Activated effector memory CD4-positive, alpha-beta T cell treated with Interleukin-2 at 50 U/mL for 16 hours (primary cell): ENCODE measurements at regions not wholly inside any gene's neighbourhood (a gene's known extent, or its start where the extent isn't known, plus 50 kb on each side); places are given as distances from the start of the nearest gene placed in this dataset.
"Not testable (repeated sequence)": the region's sequence is repeated elsewhere in the genome, so short reads cannot be mapped to it uniquely, and the experiment has no call there.

Experiments
- DNase-seq: peaks from one replicate; pipeline ENCODE4 v3.0.0-alpha.2; 2020

DNA sequence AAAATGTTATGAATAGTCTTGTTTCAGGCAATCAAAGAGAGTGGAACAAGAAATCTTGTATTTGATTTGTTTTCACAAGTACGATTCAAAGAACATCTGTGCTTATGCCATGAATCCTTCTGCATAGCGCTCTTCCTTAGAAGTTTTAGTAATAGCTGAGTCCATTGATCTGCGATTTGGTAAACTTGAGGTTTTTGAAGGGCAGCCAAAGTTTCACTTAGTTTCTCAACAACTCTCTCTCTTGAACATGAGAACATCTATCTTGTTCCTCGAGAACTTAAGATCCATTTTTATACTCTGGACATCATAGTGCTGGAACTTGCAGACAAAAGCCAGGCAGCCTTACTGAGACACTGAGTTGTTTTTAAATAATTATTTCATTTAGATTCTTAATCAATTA, 96.2 kb upstream of the USP15 start:
- DNase-seq: no peak

DNA sequence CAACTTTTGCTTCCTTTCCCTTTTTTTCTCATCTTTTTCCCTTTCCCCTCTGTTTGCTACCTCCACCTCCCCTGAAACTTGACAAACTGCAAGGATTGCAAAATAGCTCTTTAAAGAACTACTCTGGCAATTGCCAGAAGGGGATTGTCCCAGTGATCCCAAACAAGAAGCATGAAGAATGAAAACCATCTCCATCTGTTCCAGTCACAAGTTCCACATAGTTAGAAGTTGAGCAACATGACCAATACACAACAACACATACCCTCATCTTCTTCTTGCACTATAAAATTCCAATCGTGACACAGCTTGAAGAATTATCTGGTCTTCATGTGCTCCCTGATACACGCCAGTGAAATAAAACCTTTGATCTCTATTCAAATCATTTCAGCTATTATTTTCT, 93.7 kb upstream of the USP15 start:
- DNase-seq: no peak

DNA sequence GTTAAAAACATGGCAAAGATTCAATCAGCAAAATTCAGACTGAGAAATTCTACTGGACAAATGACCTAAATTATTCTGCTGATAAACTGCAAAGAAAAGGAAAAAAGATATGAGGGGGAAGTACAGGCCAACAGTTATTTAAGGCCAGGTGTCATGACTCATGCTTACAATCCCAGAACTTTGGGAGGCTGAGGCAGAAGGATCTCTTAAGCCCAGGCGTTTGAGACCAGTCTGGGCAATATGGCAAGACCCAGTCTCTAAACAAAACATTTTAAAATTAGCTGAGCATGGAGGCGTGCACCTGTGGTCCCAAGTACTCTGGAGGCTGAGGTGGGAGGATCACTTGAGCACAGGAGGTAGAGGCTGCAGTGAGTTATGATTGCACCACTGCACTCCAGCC, 91.8 kb upstream of the USP15 start:
- no peak for DNase-seq

DNA sequence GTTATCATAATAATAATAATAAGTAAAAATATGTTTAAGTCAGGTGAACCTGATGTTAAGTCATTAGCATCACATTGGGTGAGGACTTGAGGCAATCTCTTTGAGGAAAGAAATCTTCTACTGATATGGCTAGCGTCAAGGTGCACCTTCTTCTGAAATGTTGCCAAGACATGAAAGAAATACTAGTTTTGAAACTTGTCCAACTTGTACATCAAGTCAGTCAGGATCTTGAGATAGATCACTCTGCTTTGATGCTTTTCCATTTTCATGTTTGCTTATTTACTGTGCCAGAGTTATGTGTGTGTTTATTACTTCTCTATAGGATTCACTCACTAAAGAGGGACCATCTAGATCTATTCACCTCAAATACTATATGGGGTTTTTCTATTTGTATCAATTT, 90.0 kb upstream of the USP15 start:
- no peak for DNase-seq

DNA sequence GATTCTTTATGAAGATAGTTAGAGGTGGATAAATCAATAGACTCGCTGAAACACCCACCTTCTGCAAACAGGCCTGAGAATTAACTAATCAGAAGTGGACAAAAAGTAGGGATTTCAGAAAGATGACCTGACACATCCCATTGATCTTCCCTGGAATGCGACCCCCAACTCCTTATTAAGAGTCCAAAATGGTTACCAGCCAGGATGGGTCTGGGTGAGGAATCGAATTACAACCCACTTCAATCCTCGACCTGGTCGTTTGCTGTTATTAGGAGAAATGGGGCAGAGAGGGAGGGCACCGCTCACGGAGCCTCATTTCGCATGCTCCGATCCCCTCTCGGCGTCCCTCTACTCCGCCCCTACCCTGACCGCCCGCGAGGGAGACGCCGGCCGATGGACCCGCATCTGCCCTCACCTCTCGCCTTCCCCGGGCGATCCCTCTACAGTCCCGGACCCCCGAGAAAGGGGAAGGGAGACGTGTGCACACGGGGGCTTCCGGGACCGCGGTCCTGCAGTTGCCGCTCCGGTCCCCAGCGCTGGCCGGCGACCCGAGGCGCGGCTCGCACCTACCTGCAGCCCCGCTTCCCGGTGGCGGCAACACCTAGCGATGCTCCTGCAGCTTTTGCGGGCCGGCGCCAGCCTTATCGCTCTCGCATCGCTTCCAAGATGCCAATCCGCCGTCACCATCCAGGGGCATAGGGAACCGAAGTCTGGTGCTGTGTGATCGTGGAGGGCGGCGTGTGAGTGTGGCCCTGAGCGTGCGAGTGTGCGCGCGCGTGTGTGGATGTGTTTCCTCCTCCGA, 69.3 kb upstream of the USP15 start:
- no peak for DNase-seq

DNA sequence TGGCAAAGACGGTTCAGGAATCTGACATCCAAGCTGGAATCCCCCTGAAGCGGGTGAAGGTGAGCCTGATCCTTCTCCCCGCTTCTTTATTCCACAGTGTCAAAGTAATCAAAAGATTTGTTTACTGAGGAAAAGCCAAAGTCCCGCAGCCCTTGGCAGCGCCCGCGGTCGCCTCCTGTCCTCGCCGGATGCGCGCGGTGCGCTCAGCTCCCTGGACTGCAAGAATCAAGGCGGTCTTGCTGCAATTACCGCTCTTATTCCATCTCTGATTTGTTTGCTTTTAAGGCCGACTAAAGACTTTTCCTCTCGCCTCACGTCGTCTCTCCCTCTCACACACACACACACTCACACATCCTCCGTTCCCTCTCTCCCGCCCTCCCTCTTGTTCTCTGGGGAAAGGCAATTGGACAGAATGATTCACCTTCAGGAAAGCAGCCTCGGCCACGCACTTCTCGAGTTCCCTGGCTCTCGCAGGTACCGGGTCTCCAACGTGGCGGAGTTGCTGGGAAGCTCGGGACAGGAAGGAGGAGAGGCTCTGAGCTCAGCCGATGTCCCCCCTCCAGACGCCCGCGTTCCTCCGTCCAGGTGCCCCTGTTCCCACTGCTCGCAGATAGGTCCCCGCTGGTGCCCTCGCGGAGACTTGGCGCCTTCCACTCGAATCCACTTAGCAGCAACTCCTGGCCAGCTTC, 68.6 kb upstream of the USP15 start:
- DNase-seq: peak; percentile 2

DNA sequence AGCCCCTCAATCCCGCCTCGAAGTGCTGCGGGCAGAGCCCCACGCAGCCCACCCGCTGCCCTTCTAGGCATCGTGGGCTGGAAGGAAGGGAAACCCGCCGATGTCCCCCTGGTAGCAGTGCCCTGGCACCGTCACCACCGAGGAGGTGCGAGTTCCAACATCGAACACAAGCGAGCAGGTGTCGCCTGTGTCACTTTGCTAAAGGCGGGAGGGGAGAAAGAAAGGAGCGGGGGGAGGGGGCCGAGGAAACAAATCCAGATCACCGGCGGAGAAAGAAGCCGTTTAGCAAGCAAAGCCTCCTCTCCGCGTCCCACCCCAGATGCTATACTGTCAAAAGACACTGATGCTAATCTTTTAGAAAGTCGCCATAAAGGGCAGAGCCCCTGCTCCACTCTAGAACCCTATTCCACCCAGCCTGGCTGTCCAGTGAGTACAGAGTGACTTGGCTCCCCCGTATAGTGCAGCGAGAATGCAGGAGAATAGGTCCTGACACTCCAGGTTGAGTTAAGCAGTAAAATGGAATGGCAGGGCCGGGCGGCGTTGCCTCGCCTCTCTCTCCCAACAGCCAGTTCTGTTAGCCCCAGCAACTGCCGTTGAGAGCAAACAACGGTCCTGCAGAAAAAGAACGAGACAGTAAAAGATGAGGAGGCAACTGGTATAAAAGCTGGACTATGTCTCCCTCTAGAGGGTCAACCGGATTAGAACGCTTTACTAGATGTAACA, 67.9 kb upstream of the USP15 start:
- peak; percentile 18 for DNase-seq

DNA sequence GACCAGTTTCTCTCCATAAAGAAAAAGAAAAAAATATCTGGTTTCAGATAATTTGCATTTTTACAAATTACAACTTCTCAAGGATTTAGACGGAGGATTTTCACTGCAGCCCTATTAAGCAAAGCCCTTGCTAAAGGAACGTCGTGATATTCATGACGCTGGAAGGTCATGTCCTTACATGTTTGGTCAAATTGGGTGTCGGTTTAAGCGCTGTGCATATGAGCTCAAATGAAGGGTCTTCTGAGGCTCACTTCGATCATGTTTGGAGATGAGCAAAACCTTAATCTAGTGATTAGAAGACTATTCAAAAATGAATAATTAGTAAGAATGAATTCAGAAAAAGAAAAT, 67.3 kb upstream of the USP15 start:
- DNase-seq: no peak

DNA sequence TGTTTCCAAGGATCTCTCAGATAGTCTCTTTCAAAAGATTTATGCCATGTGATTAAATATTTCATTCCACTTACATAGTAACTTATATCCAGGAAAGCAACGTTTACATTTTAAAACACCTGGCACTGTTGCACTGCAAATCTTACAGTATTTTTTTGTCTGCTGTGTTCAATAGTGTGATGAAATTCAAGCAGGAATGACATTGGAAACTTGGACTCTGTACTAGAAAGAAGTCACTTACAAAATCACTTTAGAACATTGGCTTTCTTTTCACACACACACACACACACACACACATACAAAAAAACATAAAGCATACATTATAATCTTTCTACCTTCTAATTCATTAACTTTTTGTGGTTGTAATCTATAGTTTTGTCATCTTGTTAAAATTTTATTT, 66.2 kb upstream of the USP15 start:
- DNase-seq: no peak

DNA sequence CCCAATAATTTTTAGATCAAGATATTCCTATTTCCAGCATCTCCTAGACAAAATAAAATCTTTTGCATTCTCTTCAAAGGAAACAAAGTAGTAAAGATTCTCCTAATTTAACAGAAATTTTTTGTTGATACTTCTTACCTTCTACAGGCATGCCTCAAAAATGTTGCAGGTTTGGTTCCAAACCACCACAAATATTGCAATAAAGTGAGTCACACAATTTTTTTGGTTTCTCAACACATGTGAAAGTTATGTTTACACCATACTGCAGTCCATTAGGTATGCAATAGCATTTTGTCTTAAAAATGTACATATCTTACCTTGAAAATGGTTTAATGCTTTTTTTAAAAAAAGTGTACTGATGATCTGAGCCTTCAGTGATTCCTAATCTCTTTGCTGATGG, 65.6 kb upstream of the USP15 start:
- DNase-seq: no peak

DNA sequence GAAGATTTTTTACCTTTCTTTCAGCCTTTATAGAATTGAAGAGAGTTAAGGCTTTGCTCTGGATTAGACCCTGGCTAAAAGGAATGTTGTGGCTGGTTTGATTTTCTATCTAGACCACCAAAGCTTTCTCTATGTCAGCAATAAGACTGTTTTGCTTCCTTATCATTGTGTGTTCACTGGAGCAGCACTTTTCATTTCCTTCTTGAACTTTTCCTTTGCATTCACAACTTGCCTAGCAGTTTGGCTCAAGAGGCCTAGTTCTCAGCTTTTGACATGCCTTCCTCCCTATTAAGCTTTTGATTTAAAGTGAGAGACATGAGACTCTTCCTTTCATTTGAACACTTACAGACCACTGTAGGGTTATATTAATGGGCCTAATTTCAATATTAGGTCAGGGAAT, 64.1 kb upstream of the USP15 start:
- no peak for DNase-seq

DNA sequence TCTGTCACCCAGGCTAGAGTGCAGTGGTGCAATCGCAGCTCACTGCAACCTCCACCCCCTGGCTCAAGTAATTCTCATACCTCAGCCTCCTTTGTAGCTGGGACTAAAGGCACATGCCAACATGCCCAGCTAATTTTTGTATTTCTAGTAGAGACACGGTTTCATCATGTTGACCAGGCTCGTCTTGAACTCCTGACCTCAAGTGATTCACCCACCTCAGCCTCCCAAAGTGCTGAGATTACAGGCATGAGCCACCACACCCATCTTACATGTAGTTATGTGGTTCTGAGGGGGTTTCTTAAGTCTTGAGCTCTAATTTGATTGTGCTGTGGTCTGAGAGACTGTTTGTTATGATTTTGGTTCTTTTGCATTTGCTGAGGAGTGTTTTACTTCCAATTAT, 57.3 kb upstream of the USP15 start:
- not testable (repeated sequence) for DNase-seq

DNA sequence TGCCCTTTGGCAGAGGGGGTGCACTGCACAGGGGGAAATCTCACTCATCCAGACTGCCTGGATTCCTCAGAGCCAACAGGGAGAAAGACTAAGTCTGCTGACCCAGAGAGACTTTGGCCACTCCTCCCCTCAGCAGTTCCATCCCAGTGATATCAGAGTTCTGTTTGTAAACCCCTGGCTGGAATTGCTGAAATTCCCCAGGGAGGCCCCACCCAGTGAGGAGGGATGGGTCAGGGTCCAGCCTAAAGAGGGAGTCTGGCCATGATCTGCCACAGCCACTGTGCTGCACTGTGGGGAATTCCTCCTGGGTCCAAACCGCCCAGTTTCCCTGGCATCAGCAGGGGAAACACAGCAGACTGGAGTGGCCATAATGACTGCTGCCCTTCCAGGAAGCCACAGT, 54.9 kb upstream of the USP15 start:
- no peak for DNase-seq

DNA sequence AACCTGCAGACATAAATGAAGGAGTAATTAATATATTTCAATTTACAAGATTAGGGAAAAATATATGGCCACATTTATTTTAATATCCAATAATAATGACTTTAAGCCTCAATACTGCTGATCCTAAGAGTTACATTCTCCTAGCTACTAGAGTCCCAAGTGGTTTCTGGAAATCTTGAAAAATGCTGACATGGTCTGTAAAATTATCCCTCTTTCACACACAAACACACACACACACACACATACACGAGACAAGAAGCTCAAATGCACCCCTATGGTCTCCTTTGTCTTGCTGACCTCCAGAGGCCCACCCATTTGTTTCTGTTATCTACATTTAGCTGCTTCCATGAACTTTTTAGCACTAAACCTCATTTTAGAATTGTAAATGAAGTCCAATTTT, 53.0 kb upstream of the USP15 start:
- no peak for DNase-seq
